GM10248 (cell line): ENCODE measurements at regions not wholly inside any gene's neighbourhood (a gene's known extent, or its start where the extent isn't known, plus 50 kb on each side); places are given as distances from the start of the nearest gene placed in this dataset.

Source experiments
- CTCF ChIA-PET: fragments of 300-600 bp; sonication (Branson Sonifier 250); formaldehyde crosslinking; extraction: SDS; loops from one replicate; lab custom pipeline; 2021; ENCODE audit warnings: antibody characterized with exemption; lab: Yijun Ruan, JAX
- POLR2A ChIA-PET: fragments of 350-650 bp; sonication (Branson Sonifier 250); formaldehyde crosslinking; extraction: SDS; loops from one replicate; lab custom pipeline; 2020; ENCODE audit warnings: antibody characterized with exemption; lab: Yijun Ruan, JAX
- DNase-seq: peaks from one replicate; pipeline ENCODE4 v3.0.0; 2012; ENCODE audit errors: extremely low spot score
- TF ChIP-seq, protein P1 (sequence below): IDR thresholded peaks from 2 replicates; pipeline ENCODE4 v1.5.1; 2012; ENCODE audit warnings: mild to moderate bottlenecking, low read depth; ENCODE audit errors: extremely low read depth, missing control alignments, control extremely low read depth

DNA sequence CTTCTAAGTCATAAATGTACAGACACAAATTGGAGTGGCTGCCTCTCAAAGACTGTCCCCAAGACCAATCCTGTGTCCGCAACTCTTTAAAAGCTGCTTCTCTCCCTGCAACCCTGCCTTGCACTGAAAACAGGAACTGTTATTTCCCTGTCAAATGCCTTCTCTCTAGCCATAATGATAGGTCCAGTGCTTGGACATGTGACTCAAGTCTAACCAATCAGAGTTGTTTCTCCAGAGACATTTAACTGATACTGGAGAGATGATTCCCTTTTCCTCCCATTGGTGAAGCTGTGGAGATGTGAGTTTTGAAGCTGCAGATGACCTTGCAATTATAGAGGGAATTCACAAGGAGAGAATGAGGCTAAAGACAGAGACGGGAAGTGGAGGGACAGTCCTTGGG, 253.3 kb upstream of the CDH5 start:
- TF ChIP-seq, protein P1, sequence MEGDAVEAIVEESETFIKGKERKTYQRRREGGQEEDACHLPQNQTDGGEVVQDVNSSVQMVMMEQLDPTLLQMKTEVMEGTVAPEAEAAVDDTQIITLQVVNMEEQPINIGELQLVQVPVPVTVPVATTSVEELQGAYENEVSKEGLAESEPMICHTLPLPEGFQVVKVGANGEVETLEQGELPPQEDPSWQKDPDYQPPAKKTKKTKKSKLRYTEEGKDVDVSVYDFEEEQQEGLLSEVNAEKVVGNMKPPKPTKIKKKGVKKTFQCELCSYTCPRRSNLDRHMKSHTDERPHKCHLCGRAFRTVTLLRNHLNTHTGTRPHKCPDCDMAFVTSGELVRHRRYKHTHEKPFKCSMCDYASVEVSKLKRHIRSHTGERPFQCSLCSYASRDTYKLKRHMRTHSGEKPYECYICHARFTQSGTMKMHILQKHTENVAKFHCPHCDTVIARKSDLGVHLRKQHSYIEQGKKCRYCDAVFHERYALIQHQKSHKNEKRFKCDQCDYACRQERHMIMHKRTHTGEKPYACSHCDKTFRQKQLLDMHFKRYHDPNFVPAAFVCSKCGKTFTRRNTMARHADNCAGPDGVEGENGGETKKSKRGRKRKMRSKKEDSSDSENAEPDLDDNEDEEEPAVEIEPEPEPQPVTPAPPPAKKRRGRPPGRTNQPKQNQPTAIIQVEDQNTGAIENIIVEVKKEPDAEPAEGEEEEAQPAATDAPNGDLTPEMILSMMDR = no peak
- DNase-seq = no peak
- POLR2A ChIA-PET = no interaction called here
- CTCF ChIA-PET = interaction anchor here (1.1 to 1.5 kb wide), 2 partner anchors 9 to 17 kb away, joined by 3 to 5 read pairs; no protein-coding TSS in a partner anchor

DNA sequence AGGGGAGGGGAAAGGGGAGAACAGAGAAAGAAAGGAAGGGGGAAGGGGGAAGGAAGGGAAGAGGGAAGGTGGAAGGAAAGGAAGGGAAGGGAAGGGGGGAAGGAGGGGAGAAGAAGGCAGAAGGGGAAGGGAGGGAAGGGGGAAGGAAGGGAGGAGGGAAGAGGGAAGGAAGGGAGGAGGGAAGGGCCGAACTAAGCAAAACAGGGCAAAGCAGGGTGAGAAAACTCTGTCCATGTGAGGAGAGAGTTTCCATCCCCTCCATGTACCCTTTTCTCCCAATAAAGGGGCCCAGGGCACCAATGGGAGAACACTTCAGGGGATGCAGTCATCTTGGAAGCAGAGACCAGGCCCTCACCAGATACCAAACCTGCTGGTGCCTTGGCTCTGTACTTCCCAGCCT, 256.8 kb upstream of the CDH5 start:
- CTCF ChIA-PET = no interaction called here
- TF ChIP-seq, protein P1 = no peak
- POLR2A ChIA-PET = no interaction called here

DNA sequence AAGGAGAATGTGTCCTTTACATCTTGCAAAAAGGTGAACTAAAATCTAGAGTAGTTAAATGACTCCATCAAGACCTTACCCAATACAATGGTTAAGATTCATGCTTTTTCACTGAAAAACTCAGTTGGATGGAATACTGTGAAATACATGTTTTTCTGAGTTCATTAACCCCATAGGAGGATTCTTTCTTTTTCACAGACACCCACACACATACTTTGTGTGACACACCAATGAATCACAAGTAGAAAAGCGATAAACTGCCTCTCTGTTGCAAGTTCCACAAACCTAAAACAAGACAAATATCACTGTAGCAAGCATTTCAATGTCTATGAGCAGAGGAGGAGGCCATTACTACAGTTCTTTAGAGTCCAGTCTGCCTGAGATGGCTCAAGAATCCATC, 258.8 kb upstream of the CDH5 start:
- ChIA-PET CTCF (no interaction called here), POLR2A (no interaction called here)
- TF ChIP-seq, protein P1 = no peak
- no peak for DNase-seq

More for the DNA sequence above, 256.8 kb upstream of the CDH5 start:
- no peak for DNase-seq

DNA sequence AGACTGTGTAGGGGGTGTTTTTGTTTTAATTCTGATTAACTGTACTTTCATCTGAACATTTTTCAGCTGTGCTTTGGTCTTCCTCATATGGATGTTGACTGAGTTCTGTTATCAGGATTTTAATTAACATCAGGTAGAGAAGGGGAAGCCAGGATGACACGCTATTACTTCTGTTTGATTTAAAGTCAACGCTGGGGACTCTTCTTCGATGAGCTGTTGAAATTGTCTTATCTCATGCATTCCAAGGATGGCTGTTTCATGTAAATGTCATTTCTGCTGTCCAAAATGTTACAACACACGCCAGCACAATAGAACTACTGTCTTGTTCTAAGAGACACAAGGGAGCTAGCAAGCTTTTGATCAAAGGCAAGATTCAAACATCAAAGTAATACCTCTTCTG, 263.3 kb upstream of the CDH5 start:
- CTCF ChIA-PET = interaction anchor here (1.2 to 1.3 kb wide), 2 partner anchors 10 to 18 kb away, joined by 3 to 5 read pairs; no protein-coding TSS in a partner anchor
- TF ChIP-seq, protein P1 = no peak
- no peak for DNase-seq
- POLR2A ChIA-PET = no interaction called here

DNA sequence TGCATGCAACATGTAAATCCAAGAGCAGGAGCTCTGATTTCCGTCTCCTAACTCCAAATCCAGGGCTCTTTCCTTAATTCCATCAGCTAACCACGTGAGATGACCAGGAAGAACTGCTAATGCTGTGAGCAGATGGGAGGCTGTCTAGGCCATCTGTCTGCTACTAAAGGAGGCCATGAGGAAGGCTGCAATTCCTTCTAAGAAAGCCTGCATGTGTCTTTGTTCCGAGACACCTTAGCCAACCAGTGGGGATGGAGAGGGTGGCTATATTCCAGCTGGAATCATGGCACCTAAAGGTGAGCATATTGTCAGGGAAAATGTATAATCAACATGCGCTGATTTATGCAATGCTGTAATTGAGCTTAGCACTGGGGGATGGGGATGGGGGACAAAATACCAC, 267.2 kb upstream of the CDH5 start:
- ChIA-PET CTCF (no interaction called here), POLR2A (no interaction called here)
- TF ChIP-seq, protein P1 = no peak
- DNase-seq = no peak

DNA sequence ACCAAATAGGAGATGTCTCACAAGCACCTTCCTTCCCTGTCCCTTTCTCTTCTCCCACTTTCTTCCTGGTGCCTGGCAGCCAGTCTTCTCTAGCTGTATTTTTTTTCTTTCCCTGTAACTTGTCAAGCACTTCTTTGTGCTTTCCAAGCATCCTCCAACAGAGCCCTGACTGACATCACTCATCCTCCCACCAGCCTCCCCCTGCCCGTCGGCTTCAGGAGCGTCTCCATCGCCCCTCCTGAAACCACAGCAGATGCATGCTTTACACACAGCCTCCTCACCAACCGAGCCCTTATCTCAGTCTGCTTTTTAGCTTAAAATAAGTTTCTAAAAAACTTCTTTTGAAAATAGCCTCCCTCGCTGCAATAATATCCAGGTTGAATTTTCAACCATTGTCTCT, 268.7 kb upstream of the CDH5 start:
- CTCF ChIA-PET = no interaction called here
- DNase-seq = no peak
- TF ChIP-seq, protein P1 = no peak
- POLR2A ChIA-PET = no interaction called here

DNA sequence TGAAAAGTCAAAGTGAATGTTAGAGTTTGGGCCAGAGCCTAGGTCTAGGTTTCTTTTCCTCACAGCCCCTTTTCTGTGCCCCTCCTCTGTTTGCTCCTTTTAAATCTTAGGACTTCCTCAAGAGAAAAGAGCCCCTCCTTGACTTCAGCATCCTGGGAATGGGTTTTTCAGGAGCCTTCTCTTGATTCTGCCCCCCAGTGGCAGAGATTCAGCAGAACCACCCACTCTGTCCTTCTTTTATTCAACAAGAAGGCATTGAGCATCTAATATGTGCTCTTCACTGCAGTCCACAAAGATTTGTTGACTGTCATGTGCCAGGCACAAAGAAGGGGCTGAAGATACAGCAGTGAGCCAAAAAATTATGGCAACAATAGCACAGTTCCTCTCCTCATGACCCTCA, 270.8 kb upstream of the CDH5 start:
- no peak for DNase-seq
- TF ChIP-seq, protein P1 = no peak
- ChIA-PET POLR2A (no interaction called here), CTCF (no interaction called here)
